ENCODE measurements at regions not wholly inside any gene's neighbourhood (a gene's known extent, or its start where the extent isn't known, plus 50 kb on each side); places are given as distances from the start of the nearest gene placed in this dataset.

DNA sequence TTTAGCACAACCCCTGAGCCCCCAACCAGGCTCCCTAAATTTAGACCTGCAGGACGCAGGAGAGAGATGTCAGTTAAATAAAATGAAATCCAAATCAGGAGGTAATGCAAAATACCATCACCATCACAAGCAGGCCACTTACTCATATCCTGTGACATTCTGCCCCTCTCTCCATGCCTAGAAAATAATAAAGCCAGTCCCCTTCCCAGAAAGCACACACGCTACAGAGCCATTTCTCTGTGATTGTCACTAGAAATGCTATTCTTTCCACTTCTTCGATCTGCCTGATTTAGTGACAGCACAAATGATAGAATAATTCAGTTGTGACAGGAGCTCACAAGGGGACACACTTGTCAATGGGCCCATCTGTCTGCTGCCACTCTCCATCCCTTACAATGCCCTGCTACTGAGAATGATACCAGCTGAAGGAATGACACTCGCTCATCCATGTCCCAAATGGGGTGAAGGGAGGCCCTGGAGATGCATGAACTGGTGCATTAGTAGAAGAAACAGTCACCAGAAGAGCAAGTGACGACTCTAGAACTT lies 272.1 kb downstream of the SP3 start:
- no peaks in the 10 kb centered on the region for H3K27me3 ChIP-seq (replicated peaks in 1 of 7)
- TF ChIP-seq POLR2A (IDR thresholded peaks at IDR 0.05) = no peak
- TF ChIP-seq CTCF (IDR thresholded peaks at IDR 0.05 in 8 of 11, conservative IDR thresholded peaks at IDR 0.05 in 3 of 11) = no peak
- no peak for TF ChIP-seq POLR2AphosphoS5 (IDR thresholded peaks at IDR 0.05)
- no peak for DNase-seq
- H3K4me1 ChIP-seq = no peaks in the 10 kb centered on the region
- H3K9me3 ChIP-seq = peaks cover 0 to 10% (median 0%) of the 10 kb centered on the region in 8 donors
- H3K4me3 ChIP-seq = no peak overlapping the region
- intact Hi-C loops (cut with DNase I; ENCODE audit: low total_unique reads) = no loop called here
- H3K36me3 ChIP-seq = no peaks in the 10 kb centered on the region
- no peak overlapping the region for H3K27ac ChIP-seq
- 77 to 85% (median 84%) methylated on average over 5 of the region's 5 CpGs for WGBS, 5 donors

DNA sequence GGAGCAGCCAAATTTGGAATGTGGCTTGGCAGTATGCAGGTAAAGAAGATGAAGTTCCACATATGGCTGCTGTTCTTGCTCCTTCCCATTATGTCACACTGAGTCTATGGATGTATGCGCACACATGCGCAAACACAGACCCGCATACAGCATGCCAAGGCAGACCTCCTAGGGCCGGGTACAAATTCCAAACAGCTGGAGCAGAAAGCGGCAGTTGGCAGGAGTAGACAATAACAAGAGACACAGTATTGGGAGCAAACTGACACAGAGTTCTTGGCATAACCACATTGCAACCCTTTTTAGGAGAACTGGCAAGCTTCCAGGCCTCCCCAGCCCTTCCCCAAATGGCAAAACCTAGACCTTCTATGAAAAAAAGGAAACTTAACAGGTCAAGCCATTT lies 268.9 kb downstream of the SP3 start:
- Histone ChIP-seq H3K4me3 (no peak overlapping the region), H3K36me3 (no peaks in the 10 kb centered on the region), H3K27ac (no peak overlapping the region), H3K9me3 (peaks cover 0 to 10% (median 0%) of the 10 kb centered on the region in 8 donors), H3K4me1 (no peaks in the 10 kb centered on the region), H3K27me3 (replicated peaks in 1 of 7) (no peaks in the 10 kb centered on the region)
- intact Hi-C loops (cut with DNase I; ENCODE audit: low total_unique reads) = no loop called here
- TF ChIP-seq POLR2A (IDR thresholded peaks at IDR 0.05) = no peak
- no peak for TF ChIP-seq POLR2AphosphoS5 (IDR thresholded peaks at IDR 0.05)
- no peak for TF ChIP-seq CTCF (IDR thresholded peaks at IDR 0.05 in 8 of 11, conservative IDR thresholded peaks at IDR 0.05 in 3 of 11)
- DNase-seq = no peak
- 87 to 96% (median 91%) methylated on average over 5 of the region's 5 CpGs for WGBS, 5 donors

DNA sequence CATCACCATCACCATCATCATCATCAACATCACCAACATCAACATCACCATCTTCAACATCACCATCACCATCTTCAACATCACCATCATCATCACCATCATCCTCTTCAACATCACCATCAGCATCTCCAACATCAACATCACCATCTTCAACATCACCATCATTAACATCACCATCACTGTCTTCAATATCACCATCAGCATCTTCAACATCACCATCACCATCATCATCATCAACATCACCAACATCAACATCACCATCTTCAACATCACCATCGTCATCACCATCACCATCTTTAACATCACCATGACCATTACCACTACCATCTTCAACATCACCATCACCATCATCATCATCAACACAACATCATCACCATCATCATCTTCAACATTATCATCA lies 267.2 kb downstream of the SP3 start:
- intact Hi-C loops (cut with DNase I; ENCODE audit: low total_unique reads) = no loop called here
- H3K4me1 ChIP-seq = no peaks in the 10 kb centered on the region
- H3K9me3 ChIP-seq = peaks cover 0 to 10% (median 0%) of the 10 kb centered on the region in 8 donors
- 91 to 94% (median 93%) methylated on average over 1 of the region's 1 CpG for WGBS, 5 donors
- H3K4me3 ChIP-seq = no peak overlapping the region
- DNase-seq = no peak
- H3K27me3 ChIP-seq (replicated peaks in 1 of 7) = no peaks in the 10 kb centered on the region
- no peaks in the 10 kb centered on the region for H3K36me3 ChIP-seq
- no peak for TF ChIP-seq POLR2AphosphoS5 (IDR thresholded peaks at IDR 0.05)
- no peak for TF ChIP-seq POLR2A (IDR thresholded peaks at IDR 0.05)
- no peak for TF ChIP-seq CTCF (IDR thresholded peaks at IDR 0.05 in 8 of 11, conservative IDR thresholded peaks at IDR 0.05 in 3 of 11)
- no peak overlapping the region for H3K27ac ChIP-seq

DNA sequence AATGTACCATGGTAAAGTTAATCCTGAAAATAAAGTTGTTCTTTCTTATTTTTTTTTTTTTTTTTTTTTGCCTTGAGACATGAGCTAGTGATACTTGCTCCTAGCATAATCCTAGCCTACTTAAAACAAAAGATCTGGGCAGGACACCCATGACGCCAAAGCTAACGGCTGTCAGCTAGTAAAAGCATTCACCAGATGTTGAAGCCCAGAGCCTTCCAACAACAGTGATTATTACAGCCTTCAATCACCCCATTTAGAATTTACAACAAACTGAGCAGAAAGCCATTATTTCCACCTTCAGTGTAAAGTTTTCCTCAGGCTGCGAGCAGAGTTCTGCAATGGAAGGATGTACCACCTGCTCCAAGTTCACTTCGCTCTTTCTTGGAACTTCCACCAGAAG lies 259.5 kb downstream of the SP3 start:
- no peaks in the 10 kb centered on the region for H3K4me1 ChIP-seq
- intact Hi-C loops (cut with DNase I; ENCODE audit: low total_unique reads) = no loop called here
- no peaks in the 10 kb centered on the region for H3K27me3 ChIP-seq (replicated peaks in 1 of 7)
- H3K36me3 ChIP-seq = no peaks in the 10 kb centered on the region
- whole genome bisulfite sequencing, 5 donors = 85 to 95% (median 89%) methylated on average over 4 of the region's 4 CpGs
- no peak for TF ChIP-seq POLR2AphosphoS5 (IDR thresholded peaks at IDR 0.05)
- no peak for TF ChIP-seq POLR2A (IDR thresholded peaks at IDR 0.05)
- no peak for TF ChIP-seq CTCF (IDR thresholded peaks at IDR 0.05 in 8 of 11, conservative IDR thresholded peaks at IDR 0.05 in 3 of 11)
- H3K27ac ChIP-seq = no peak overlapping the region
- DNase-seq = no peak
- H3K9me3 ChIP-seq = no peaks in the 10 kb centered on the region
- H3K4me3 ChIP-seq = no peak overlapping the region
